Stimulated activated CD8-positive, alpha-beta memory T cell treated with anti-CD3 and anti-CD28 coated beads, Interleukin-7, amount 100 ng/mL, for 4 hours (primary cell): ENCODE measurements at regions not wholly inside any gene's neighbourhood (a gene's known extent, or its start where the extent isn't known, plus 50 kb on each side); places are given as distances from the start of the nearest gene placed in this dataset.

Source experiments
- DNase-seq, 2 donors: peaks; one replicate each; pipeline ENCODE4 v3.0.0-alpha.2; 2020; ENCODE audit warnings: low read depth in 2 of 2

DNA sequence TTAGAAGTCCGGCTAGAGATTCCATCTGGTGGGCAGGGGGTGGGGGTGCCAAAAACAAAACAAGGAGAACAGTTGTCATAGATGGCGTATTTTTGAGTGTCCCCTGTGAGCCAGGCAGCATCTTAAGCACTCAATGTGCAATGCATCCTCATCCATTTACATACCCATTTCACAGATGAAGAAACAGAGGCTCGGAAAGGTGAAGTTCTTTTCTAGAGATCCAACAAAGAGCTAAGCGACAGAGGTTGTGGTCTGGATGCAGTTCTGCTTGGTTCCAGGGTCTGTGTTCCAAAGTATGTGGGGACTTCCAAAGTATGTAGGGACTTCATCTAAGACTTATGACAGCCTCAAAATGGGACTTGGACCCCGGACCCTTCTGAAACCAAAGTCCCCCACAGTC, 277.8 kb downstream of the MN1 start:
- DNase-seq, result no peak

DNA sequence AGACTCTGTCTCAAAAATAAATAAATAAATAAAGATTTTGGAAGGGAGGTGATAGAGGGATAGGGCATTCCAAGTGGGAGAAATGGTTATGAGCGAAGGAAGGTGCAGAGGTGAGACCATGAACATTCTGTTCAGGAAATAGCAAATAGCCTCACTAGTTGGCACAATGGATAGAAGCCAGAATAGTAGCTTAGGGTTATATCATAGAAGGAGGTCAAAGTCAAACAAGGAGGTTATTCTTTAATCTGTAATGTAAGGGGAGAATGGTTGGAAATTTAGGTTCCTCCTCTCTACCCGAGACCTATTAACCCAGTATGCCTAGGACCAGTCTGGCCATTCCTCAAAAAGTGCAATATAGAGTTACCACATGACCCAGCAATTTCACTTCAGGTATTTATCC, 275.8 kb downstream of the MN1 start:
- DNase-seq, result no peak

DNA sequence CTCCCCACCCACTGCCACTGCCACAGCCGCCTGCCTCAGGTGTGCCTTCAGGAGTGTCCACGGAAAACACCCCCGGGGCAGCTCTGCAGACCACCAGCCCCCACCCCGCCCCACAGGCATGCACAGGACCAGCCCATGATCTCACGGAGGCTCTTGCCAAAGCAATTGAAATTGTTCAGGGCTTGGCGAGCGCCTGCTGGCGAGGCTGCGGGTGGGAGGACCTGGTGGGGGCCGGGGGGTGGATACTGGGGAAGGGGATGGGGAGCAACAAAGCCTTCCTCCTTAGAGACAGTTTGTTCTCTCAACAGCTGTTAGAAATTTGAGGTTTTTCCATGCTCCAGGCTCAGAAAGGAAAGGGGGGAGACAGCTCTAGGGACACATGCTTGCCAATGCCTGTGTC, 274.7 kb downstream of the MN1 start:
- DNase-seq, result no peak

DNA sequence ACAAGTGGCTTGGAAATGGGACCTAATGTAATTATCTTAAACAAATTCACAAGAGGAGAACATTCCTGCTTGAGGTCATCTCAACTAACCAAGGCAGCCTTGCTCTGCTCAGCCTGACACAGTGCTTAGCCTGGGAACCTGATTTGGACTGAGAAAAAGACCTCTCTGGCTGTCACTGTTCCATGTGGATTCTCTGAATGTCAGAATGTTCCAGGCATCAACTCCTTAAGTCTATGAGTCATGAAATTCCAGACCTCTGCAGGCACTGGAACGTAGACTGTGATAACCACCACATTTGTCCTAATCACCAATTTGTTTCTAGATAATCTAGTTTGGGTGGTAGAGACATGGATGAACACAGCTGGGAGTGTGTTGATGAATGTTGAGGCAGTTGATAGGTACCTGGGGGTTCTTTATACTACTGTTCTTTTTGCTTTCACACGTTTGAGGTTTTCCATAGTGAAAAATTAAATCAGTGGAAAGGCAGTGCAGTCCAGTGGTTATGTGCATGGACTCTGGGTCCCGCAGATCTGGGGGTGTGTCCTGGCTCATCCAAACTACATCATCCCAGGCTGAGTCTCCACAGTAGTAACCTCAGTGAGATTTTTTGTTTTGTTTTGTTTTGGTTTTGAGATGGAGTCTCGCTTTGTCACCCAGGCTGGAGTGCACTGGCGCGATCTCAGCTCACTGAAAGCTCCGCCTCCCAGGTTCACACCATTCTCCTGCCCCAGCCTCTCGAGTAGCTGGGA, 269.6 kb downstream of the MN1 start:
- DNase-seq, result no peak

DNA sequence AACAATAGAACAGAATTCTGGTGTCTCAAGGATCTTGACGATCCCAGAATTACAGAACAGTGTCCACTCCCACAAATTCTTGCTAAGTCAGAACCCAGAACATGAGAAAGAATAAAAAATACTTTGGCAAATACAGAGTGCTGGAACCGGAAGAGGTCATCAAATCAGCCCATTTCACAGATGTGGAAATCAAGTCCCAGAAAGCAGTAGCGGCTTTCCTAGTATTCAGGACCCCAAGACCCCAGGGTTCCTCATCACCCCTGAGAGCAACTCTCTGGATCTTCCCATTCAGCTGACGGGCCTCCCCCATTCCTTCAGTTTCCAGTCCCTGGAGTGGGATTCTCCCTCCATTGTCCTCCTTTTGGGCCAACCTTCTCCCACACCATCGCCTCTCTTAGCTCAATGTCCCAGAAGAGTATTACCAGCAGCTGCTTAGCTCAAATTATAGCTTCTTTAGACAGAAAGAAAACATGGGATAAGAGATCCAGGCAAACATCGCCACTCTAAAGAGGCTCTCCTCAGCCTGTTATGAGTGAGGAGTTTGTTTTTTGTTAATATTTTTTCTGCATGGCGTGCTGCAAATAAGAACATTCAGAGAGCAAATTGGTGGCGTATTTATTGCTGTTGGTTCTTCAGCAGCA, 268.3 kb downstream of the MN1 start:
- no peak for DNase-seq

DNA sequence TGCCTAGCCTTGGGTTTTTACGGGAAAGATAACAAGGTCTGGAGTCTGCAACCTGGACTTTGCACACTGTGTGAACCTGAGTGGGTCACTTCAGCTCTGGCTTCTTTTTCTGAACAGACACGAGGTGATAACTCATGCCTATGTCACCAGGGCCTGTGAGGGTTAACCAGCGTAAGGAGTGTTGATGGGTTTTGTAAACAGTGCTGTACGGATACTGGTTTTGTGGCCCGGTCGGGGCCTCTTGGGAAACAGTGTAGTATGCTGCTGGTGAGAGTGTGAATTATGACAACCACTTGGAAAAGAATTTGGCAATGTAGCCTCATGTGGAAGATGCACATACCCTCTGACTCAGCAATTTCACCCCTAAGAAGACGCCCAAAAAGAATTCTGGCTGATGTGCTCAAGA, 266.8 kb downstream of the MN1 start:
- no peak for DNase-seq

DNA sequence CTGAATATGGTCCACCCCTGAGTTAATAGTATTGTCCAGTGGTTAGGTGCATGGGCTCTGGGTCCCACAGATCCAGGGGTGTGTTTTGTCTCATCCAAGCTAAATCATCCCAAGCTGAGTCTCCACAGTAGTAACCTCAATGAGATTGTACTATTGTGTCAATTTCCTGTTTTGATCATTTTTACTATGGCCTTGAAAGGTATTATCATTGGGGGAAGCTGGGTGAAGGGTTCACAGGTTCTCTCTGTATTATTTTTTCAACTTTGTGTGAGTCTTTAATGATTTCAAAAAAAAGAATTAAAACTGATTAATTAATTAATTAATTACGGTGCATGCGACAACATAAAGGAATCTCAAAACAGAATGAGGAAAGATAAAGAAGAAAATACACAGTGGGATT, 266.1 kb downstream of the MN1 start:
- DNase-seq, result no peak

DNA sequence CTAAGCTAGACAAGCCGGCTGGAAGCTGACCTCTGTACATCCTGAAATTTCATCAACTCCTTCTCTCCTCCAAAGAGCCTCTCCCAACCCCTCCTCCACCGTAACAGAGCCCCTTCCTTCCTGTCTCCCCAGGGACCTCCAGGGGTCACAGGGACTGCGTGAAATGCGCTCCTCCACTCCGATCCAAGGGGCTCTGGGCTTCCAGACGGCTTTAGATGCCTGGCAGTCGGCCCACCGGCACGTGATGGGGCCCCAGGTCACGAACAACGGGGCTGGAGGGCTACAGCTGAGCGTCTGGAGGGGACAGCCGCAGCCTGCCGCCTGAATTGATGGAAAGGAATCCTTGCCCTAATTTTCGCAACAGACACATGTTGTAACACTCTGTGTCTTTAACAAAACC, 264.1 kb downstream of the MN1 start:
- no peak for DNase-seq

DNA sequence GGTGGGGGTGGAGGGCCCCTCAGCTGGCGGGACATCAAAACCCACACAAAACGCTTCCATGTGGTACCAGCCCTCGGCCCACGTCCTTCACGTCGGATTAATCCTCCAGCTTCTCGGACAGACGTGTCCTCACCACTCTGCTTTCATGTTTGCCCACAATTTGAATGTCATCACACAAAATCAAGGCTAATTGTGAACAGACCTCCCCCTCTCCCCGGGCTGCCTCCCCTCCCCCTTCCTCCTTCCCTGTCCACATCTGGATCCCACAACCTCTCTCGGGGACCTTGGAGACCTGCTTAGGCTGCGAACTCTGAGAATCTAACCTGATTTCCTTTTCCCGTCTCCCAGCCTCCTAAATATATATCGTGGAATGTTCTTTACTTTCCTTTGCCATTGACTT, 262.9 kb downstream of the MN1 start:
- no peak for DNase-seq

DNA sequence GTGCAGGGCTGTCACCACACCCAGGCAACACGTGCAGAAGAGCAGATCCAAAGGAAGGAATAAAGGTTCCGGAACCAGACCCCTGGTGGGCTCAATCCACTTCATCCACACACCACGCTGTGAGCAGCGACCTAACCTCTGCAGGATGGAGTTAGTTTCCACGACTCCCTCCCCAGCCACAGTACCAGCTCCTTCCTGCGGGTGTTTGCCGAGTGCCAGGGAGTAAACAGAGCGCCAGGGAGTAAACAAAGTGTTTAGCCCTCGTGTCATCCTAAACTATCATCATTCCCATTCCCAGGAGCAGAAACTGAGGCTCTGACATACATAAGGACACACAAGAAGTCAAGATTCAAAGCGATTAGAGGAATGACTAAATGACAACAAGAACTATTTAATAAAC, 261.3 kb downstream of the MN1 start:
- no peak for DNase-seq

DNA sequence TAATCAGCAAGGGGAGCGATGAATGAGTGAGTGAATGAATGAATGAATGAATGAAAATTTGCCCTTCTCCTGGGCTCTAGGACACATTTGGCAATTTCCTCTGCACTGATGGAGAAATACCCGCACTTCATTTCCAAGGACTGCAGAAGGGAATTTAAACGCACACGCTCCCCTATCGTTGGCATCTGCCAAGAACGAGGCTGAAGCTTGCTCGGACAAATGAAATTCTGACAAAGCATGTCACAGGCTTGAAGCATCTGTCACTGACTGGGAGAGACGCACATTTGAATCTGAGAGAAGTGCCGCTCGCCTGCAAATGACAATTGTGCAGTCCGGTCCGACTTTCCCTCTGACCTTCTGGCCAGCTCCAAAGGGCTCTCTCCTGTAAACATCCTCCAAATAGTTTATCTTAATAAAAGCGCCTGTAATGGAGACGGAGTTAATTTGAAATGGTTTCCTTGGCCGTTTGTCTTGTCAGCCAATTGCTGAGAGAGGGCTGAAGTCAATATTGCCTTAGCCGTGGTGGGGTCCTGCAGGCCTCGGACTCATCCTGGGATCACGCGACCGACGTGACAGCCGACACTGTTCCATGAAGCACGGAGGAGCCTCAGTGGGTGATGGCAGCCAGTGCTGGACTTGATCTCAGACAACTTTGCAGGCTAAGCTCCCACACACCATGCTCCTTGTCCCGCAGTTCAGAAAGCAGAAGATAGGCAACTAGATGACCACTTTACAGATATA, 260.7 kb downstream of the MN1 start:
- DNase-seq, result no peak

DNA sequence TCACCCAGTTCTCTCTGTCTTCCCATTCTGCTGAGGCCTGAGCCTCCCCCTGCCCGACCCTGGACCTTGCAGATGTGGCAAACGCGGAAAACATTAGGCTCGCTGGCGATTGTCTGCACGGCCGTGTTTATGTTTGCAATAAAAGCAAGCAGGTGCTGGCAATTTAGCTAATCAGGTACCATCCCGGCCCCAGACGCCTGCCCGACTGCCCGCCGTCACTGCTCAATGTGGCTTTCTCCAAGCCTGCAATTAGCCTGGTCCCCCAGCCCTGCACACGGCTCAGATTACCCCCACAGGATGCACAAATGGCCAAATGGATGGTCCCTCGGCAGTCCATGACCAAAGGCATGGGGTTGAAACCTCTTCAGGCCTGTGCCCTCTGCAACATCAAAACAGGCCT, 259.7 kb downstream of the MN1 start:
- DNase-seq, result no peak

DNA sequence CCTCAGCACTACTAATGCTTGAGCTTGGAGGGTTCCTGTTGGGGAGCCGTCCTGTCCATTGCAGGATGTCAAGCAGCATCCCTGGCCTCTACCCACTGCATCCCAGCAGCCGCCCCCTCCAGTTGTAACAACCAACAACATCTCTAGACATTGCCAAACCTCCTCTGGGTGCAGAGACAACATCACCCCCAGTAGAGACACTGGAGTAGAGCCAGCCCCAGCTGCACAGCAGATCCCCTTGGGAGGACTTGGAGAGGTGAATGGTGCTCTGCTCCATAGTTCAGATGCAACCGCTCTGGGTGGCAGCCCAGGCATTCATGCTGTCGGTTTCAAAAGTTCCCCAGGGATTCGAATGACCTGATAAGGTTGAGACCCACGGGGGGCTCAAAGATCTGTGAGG, 259.0 kb downstream of the MN1 start:
- DNase-seq, result no peak

DNA sequence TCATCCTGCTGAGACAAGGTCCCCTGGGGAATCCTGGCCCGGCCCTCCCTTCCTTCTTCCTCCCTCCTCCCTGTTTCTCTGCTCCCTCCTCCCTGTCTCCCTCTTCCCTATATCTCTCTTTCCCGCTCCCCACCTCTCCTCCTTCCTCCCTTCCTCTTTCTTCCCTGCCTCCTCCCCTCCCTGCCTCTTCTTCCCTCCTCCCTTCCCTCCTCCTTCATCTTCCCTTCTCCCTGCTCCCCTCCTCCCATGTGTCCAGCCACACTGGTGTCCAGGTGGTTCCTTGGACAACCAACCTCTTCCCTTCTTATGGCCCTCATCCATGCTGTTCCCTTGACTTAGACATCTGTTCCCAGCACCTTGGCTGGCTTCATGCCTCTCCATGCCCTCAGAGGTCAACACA, 258.1 kb downstream of the MN1 start:
- DNase-seq, result no peak

DNA sequence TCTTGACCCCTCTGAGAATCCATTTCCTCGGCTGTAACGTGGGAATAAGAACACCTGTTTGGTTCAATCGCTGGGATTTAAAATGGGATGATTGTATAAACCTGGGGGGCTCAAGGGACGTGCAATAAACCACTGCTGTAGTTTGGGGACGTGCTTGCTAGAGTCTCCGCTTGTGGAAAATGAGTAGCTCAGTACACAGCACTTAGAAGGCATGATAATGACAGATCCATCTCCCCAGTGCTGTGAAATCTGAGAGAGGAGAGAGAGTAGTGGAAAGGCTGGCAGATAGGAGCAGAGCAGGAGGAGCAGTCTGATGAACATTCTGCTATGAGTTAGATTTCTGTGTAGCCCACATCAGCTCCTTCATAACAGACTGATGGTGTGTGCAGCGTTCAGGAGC, 256.5 kb downstream of the MN1 start:
- DNase-seq, result no peak

DNA sequence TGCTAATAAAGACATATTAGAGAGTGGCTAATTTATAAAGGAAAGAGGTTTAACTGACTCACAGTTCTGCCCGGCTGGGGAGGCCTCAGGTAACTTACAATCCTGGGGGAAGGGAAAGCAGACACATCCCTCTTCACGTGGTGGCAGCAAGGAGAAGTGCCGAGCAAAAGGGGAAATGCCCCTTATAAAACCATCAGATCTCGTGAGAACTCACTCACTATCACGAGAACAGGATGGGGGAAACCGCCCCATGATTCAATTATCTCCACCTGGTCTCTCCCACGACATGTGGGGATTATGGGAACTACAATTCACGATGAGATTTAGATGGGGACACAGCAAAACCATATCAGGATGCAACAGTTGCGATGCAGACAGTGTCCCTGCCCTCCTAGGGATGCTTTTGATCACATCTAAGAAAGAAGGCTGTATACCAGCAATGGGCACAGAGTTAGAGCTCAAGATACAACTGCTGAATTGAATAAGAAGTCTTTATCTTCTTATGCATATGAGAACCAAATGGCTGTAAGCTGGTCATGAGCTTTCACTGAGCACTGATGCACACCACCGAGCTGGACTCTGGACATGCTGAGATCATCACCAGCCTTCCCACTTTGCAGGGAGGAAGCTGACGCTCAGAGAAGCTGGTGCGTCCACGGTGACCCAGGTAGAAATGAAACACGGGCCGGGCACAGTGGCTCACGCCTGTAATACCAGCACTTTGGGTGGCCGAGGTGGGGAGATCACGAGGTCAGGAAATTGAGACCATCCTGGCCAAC, 255.2 kb downstream of the MN1 start:
- no peak for DNase-seq

DNA sequence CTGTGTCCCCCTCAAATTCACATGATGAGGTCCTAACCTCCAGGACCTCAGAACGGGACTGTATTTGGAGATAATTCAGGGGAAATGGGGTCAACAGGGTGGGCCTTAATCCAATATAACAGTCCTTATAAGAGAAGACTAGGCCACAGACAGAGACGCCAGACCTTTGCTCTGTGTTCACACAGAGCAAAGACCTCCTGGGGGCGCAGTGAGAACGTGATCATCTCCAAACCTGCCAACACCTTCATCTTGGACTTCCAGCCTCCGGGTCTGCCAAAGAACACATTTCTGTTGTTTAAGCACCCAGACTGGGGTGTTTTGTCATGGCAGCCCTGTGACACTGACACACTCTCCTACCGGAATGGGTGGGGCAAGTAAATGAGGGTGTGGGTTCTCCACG, 250.2 kb downstream of the MN1 start:
- no peak for DNase-seq

DNA sequence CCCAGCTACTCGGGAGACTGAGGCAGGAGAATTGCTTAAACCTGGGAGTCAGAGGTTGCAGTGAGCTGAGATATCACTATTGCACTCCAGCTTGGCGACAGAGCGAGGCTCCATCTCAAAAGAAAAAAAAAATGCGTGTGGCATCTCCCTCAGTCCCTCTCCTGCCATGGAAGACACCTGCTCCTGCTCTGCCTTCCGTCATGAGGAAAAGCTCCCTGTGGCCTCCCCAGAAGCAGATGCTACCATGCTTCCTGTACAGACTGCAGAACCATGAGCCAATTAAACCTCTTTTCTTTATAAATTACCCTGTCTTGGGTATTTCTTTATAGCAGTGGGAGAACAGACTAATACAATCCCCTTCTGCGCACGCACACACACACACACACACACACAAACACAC, 249.4 kb downstream of the MN1 start:
- DNase-seq, result no peak

DNA sequence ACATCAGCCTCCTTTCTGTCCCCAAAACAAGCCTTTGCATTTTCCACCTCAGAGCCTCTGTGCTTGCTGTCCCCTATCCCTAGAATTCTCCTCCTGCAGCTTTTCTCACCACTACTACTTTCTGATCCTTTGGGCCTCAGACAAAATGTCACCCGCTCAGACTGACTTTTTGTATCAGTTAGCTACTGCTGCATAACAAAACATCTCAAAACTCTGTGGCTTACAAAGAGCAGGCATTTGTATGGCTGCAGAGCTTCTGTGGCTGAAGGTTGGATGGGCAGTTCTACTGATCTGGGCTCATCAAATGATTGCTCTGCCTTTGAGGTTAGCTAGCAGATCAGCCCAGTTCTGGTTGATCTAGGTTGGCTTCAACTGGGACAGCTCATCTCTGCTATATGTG, 248.7 kb downstream of the MN1 start:
- DNase-seq, result no peak

DNA sequence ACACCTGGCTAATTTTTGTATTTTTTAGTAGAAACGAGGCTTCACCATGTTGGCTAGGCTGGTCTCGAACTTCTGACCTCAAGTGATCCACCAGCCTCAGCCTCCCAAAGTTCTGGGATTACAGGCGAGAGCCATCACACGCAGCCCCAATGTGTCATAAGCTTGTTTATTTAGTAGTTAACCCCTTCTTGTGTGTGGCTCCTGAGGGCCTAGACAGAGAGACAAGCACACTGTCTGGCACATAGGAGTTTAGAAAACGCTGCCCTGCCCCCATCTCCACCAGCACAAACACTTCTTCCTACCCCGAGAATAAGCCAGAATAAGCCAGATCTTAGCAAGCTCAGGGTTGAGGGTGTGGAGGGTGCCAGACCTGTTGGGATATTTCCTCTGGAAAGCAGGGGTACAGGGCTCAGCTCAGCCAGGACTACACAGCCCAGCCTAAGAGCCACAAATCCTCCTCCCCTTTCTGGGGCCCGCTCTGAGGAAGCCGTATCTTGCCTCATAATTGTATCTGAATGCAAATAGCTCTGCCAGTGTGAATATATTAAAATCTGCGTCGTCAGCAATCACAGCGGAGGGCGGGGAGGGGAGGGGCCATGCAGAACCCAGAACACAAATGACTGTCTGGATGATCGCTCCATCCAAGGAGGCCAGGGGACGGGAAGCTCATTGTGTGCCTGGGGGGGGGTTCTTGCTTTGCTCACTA, 247.3 kb downstream of the MN1 start:
- DNase-seq, result no peak

DNA sequence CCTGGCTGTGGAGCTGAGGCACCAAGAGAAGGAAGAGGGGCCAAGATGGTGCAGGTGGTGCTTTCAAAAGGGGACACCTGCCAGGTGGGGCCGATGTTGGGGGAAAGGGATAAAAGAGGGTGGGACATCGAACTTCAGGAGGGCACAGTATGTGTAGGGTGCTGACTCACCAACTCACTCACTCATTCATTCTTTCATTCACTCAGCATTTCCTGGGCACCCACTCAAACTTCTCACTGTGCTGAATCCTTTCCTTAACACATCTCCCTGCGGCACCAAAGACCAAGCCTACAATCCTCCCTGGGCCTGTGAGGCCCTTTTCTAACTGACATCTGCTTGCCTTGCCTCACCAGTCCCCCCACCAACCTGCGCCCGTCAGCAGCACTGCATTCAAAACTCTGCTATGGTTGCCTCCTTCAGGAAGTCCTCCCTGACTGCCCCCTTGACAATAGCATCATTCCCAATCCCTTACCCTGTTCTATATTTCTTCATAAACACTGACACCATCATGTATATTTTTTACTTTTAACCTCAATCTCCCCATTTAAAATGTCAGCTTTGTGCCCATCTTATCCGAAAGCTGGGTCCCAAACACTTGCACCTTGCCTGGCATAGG, 246.6 kb downstream of the MN1 start:
- DNase-seq, result no peak
